GM18519 (cell line): ENCODE measurements at regions not wholly inside any gene's neighbourhood (a gene's known extent, or its start where the extent isn't known, plus 50 kb on each side); places are given as distances from the start of the nearest gene placed in this dataset.
"Not testable (repeated sequence)": the region's sequence is repeated elsewhere in the genome, so short reads cannot be mapped to it uniquely, and the experiment has no call there.

Source experiments
- ATAC-seq: cut with Tn5 transposase; IDR thresholded peaks from one replicate; pipeline ENCODE4 v1.9.1; 2021; ENCODE audit warnings: mild to moderate bottlenecking, moderate library complexity; ENCODE audit not compliant: unreplicated experiment, low FRiP score

GRCh38 chr2:60358476-60358875 is 195.0 kb downstream of the BCL11A start:
- ATAC-seq, result no peak

- ATAC-seq, result no peak
Observed at GRCh38 chr2:60357996-60358395, 195.5 kb downstream of the BCL11A start.

- no peak for ATAC-seq
Observed at GRCh38 chr2:60356346-60356745, 197.1 kb downstream of the BCL11A start.

GRCh38 chr2:60355849-60356261 is 197.6 kb downstream of the BCL11A start:
- no peak for ATAC-seq

GRCh38 chr2:60354713-60355112 is 198.7 kb downstream of the BCL11A start:
- no peak for ATAC-seq

GRCh38 chr2:60353863-60354262 is 199.6 kb downstream of the BCL11A start:
- ATAC-seq, result peak; percentile 33

- ATAC-seq, result peak; percentile 13
Observed at GRCh38 chr2:60353406-60353800, 200.1 kb downstream of the BCL11A start.

GRCh38 chr2:60352491-60353405 is 200.7 kb downstream of the BCL11A start:
- ATAC-seq, result no peak

- ATAC-seq, result no peak
Observed at GRCh38 chr2:60351802-60352201, 201.7 kb downstream of the BCL11A start.

GRCh38 chr2:60351321-60351720 is 202.1 kb downstream of the BCL11A start:
- no peak for ATAC-seq

GRCh38 chr2:60350791-60351190 is 202.7 kb downstream of the BCL11A start:
- ATAC-seq, result no peak

GRCh38 chr2:60347781-60348180 is 205.7 kb downstream of the BCL11A start:
- no peak for ATAC-seq

- not testable (repeated sequence) for ATAC-seq
Observed at GRCh38 chr2:60342491-60342890, 211.0 kb downstream of the BCL11A start.

GRCh38 chr2:60341151-60341550 is 212.3 kb downstream of the BCL11A start:
- no peak for ATAC-seq

- ATAC-seq, result no peak
Observed at GRCh38 chr2:60339286-60339685, 214.2 kb downstream of the BCL11A start.

GRCh38 chr2:60337142-60337497 is 216.3 kb downstream of the BCL11A start:
- no peak for ATAC-seq

GRCh38 chr2:60336442-60337141 is 216.9 kb downstream of the BCL11A start:
- no peak for ATAC-seq

- no peak for ATAC-seq
Observed at GRCh38 chr2:60335533-60336237, 217.8 kb downstream of the BCL11A start.

- ATAC-seq, result no peak
Observed at GRCh38 chr2:60334610-60335009, 218.8 kb downstream of the BCL11A start.

- ATAC-seq, result no peak
Observed at GRCh38 chr2:60333264-60333663, 220.2 kb downstream of the BCL11A start.

- no peak for ATAC-seq
Observed at GRCh38 chr2:60331115-60331809, 222.2 kb downstream of the BCL11A start.
